CD14-positive monocyte (primary cell): ENCODE measurements at regions not wholly inside any gene's neighbourhood (a gene's known extent, or its start where the extent isn't known, plus 50 kb on each side); places are given as distances from the start of the nearest gene placed in this dataset.
A peak's percentile ranks its signal among the peaks of the same experiment; 100 is the strongest.

Experiments used
- DNase-seq, 3 donors: peaks; one replicate each; pipeline ENCODE4 v3.0.0-alpha.2; 2011 to 2022
- H2AFZ ChIP-seq: 2 replicates; pipeline ENCODE4 v1.6.0; 2012; ENCODE audit warnings: mild to moderate bottlenecking, low read depth, low read length, inconsistent platforms; ENCODE audit not compliant: insufficient read depth, poor library complexity, severe bottlenecking
- H3K27ac ChIP-seq, 2 donors: 1 replicate in 1 of 2; 2 replicates in 1 of 2; pipeline ENCODE4 v1.5.1; 2012 to 2013; ENCODE audit warnings: low read length in 2 of 2, control low read depth in 1 of 2, inconsistent platforms in 1 of 2, low read depth in 1 of 2, mild to moderate bottlenecking in 1 of 2
- H3K27me3 ChIP-seq, 2 donors: one replicate each; pipeline versions ENCODE4 v1.6.0 to v1.6.1; 2011 to 2013; ENCODE audit warnings: low read length in 2 of 2; ENCODE audit not compliant: control insufficient read depth in 2 of 2, insufficient read depth in 2 of 2
- H3K36me3 ChIP-seq, 2 donors: replicated peaks in 1 of 2; 1 replicate in 1 of 2; 2 replicates in 1 of 2; pipeline versions ENCODE4 v1.5.1 to v1.6.1; 2012 to 2013; ENCODE audit warnings: low read length in 2 of 2, control low read depth in 1 of 2, inconsistent platforms in 1 of 2, mild to moderate bottlenecking in 1 of 2; ENCODE audit not compliant: insufficient read depth in 2 of 2, control insufficient read depth in 1 of 2
- H3K4me1 ChIP-seq, 2 donors: 1 replicate in 1 of 2; 2 replicates in 1 of 2; pipeline versions ENCODE4 v1.5.1 to v1.6.1; 2012 to 2013; ENCODE audit warnings: low read length in 2 of 2, control low read depth in 1 of 2, inconsistent platforms in 1 of 2, mild to moderate bottlenecking in 1 of 2, moderate library complexity in 1 of 2; ENCODE audit not compliant: insufficient read depth in 2 of 2, control insufficient read depth in 1 of 2
- H3K4me2 ChIP-seq: replicated peaks from 2 replicates; pipeline ENCODE3; 2012; ENCODE audit warnings: low read length, moderate library complexity, mild to moderate bottlenecking; ENCODE audit not compliant: poor library complexity, severe bottlenecking; ENCODE audit errors: extremely low read depth
- H3K4me3 ChIP-seq, 3 experiments: fragments of 200-600 bp in 1 of 3; sonication (generic) in 1 of 3; replicated peaks in 1 of 3; 1 replicate in 2 of 3; 2 replicates in 1 of 3; pipeline ENCODE4 v1.5.1; 2011 to 2013; ENCODE audit warnings: low read length in 3 of 3, mild to moderate bottlenecking in 3 of 3, control low read depth in 2 of 3, low read depth in 2 of 3, inconsistent platforms in 1 of 3, moderate library complexity in 1 of 3
- H3K79me2 ChIP-seq: 2 replicates; pipeline ENCODE4 v1.6.0; 2012; ENCODE audit warnings: mild to moderate bottlenecking, control low read depth, inconsistent platforms, low read length, moderate library complexity; ENCODE audit not compliant: insufficient read depth
- H3K9ac ChIP-seq: 2 replicates; pipeline ENCODE4 v1.6.0; 2017; ENCODE audit warnings: low read length, mild to moderate bottlenecking; ENCODE audit not compliant: insufficient read depth, poor library complexity, severe bottlenecking
- H3K9me3 ChIP-seq, 2 donors: replicated peaks in 1 of 2; 1 replicate in 1 of 2; 2 replicates in 1 of 2; pipeline versions ENCODE4 v1.5.1 to v1.6.1; 2012 to 2013; ENCODE audit warnings: low read length in 2 of 2, control low read depth in 1 of 2; ENCODE audit not compliant: control insufficient read depth in 1 of 2, insufficient read depth in 1 of 2
- H4K20me1 ChIP-seq: 2 replicates; pipeline ENCODE4 v1.6.0; 2012; ENCODE audit warnings: mild to moderate bottlenecking, low read length, control low read depth, moderate library complexity; ENCODE audit not compliant: insufficient read depth
- H3K27ac Mint-ChIP-seq, 7 donors: one replicate each; pipeline ENCODE4 v1.8.0; 2020; ENCODE audit warnings: mild to moderate bottlenecking in 7 of 7, mixed read lengths in 7 of 7, moderate library complexity in 6 of 7, inconsistent platforms in 2 of 7
- H3K27me3 Mint-ChIP-seq, 3 donors: one replicate each; pipeline ENCODE4 v1.8.0; 2021 to 2022; ENCODE audit warnings: low read depth in 3 of 3, mild to moderate bottlenecking in 3 of 3, mixed read lengths in 3 of 3, moderate library complexity in 3 of 3, inconsistent platforms in 1 of 3
- H3K36me3 Mint-ChIP-seq, 2 donors: one replicate each; pipeline ENCODE4 v1.8.0; 2020; ENCODE audit warnings: mixed read lengths in 2 of 2, inconsistent platforms in 1 of 2, mild to moderate bottlenecking in 1 of 2
- H3K4me1 Mint-ChIP-seq: one replicate; pipeline ENCODE4 v1.8.0; 2020; ENCODE audit warnings: mild to moderate bottlenecking, mixed read lengths
- H3K4me3 Mint-ChIP-seq, 2 donors: one replicate each; pipeline ENCODE4 v1.8.0; 2020; ENCODE audit warnings: mild to moderate bottlenecking in 2 of 2, mixed read lengths in 2 of 2, moderate library complexity in 1 of 2
- H3K9me3 Mint-ChIP-seq, 7 donors: one replicate each; pipeline ENCODE4 v1.8.0; 2020 to 2022; ENCODE audit warnings: mixed read lengths in 7 of 7, mild to moderate bottlenecking in 6 of 7, moderate library complexity in 6 of 7, inconsistent platforms in 2 of 7
- WGBS: methylation state at CpG from one replicate; pipeline ENCODE4 v1.1.5; 2013; ENCODE audit warnings: missing lambda C conversion rate; ENCODE audit not compliant: insufficient coverage; 5-methylcytosine and 5-hydroxymethylcytosine counted together
- intact Hi-C, 2 donors: fragments of 100-400 bp; cut with micrococcal nuclease; formaldehyde crosslinking; loops; one replicate each; pipeline versions ENCODE4 v1.15.0 to v1.15.1; 2023
- TF ChIP-seq, protein P1 (sequence below): fragments of 200-600 bp; IDR thresholded peaks from one replicate; pipeline ENCODE4 v1.8.0; 2022; ENCODE audit warnings: antibody characterized with exemption, mild to moderate bottlenecking

GRCh38 chrX:21168401-21169160 lies 205.6 kb upstream of the CNKSR2 start:
- Histone ChIP-seq H4K20me1 (no peaks in the 10 kb centered on the region), H3K27me3 (no peaks in the 10 kb centered on the region), H3K4me2 (no peak overlapping the region), H3K4me3 (no peak overlapping the region), H3K36me3 (no peaks in the 10 kb centered on the region), H3K4me1 (peaks cover 0 to 5% of the 10 kb centered on the region in 2 donors), H3K9me3 (no peaks in the 10 kb centered on the region), H2AFZ (no peak overlapping the region), H3K27ac (no peak overlapping the region), H3K79me2 (no peaks in the 10 kb centered on the region), H3K9ac (no peak overlapping the region)
- Mint-ChIP-seq H3K4me3 (no peak overlapping the region), H3K4me1 (peaks cover 13% of the 10 kb centered on the region), H3K9me3 (no peaks in the 10 kb centered on the region), H3K27me3 (peaks cover 0 to 3% (median 1%) of the 10 kb centered on the region in 3 donors), H3K36me3 (no peaks in the 10 kb centered on the region), H3K27ac (no peak overlapping the region)
- no peak for DNase-seq
- TF ChIP-seq, protein P1, sequence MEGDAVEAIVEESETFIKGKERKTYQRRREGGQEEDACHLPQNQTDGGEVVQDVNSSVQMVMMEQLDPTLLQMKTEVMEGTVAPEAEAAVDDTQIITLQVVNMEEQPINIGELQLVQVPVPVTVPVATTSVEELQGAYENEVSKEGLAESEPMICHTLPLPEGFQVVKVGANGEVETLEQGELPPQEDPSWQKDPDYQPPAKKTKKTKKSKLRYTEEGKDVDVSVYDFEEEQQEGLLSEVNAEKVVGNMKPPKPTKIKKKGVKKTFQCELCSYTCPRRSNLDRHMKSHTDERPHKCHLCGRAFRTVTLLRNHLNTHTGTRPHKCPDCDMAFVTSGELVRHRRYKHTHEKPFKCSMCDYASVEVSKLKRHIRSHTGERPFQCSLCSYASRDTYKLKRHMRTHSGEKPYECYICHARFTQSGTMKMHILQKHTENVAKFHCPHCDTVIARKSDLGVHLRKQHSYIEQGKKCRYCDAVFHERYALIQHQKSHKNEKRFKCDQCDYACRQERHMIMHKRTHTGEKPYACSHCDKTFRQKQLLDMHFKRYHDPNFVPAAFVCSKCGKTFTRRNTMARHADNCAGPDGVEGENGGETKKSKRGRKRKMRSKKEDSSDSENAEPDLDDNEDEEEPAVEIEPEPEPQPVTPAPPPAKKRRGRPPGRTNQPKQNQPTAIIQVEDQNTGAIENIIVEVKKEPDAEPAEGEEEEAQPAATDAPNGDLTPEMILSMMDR, result no peak
- WGBS, result no CpG with 5 or more reads among the region's 2 CpGs
- intact Hi-C loops, result no loop called here

- Histone ChIP-seq H3K4me2 (peak overlapping the region; percentile 38), H3K9ac (no peak overlapping the region), H3K27me3 (no peaks in the 10 kb centered on the region), H2AFZ (no peak overlapping the region), H3K4me1 (peaks cover 0 to 5% of the 10 kb centered on the region in 2 donors), H3K27ac (peak overlapping the region in 1 of 2 donors; percentile 46), H3K4me3 (peak overlapping the region in 2 of 3 experiments; percentile 9 to 46), H3K79me2 (no peaks in the 10 kb centered on the region), H3K9me3 (no peaks in the 10 kb centered on the region), H4K20me1 (no peaks in the 10 kb centered on the region), H3K36me3 (no peaks in the 10 kb centered on the region)
- H3K4me1 Mint-ChIP-seq, result peaks cover 13% of the 10 kb centered on the region
- H3K9me3 Mint-ChIP-seq, result no peaks in the 10 kb centered on the region
- no CpG with 5 or more reads among the region's 4 CpGs for WGBS
- H3K4me3 Mint-ChIP-seq, result peak overlapping the region in 1 of 2 donors; percentile 64
- H3K27ac Mint-ChIP-seq, result peak overlapping the region in 1 of 7 donors; percentile 74
- H3K36me3 Mint-ChIP-seq, result no peaks in the 10 kb centered on the region
- no peak for DNase-seq
- peaks cover 0 to 1% (median 0%) of the 10 kb centered on the region in 3 donors for H3K27me3 Mint-ChIP-seq
- intact Hi-C loops, result no loop called here
- TF ChIP-seq, protein P1, result no peak
Measured at GRCh38 chrX:21171181-21171580, 203.0 kb upstream of the CNKSR2 start.
